ENCODE measurements at regions not wholly inside any gene's neighbourhood (a gene's known extent, or its start where the extent isn't known, plus 50 kb on each side); places are given as distances from the start of the nearest gene placed in this dataset.

DNA sequence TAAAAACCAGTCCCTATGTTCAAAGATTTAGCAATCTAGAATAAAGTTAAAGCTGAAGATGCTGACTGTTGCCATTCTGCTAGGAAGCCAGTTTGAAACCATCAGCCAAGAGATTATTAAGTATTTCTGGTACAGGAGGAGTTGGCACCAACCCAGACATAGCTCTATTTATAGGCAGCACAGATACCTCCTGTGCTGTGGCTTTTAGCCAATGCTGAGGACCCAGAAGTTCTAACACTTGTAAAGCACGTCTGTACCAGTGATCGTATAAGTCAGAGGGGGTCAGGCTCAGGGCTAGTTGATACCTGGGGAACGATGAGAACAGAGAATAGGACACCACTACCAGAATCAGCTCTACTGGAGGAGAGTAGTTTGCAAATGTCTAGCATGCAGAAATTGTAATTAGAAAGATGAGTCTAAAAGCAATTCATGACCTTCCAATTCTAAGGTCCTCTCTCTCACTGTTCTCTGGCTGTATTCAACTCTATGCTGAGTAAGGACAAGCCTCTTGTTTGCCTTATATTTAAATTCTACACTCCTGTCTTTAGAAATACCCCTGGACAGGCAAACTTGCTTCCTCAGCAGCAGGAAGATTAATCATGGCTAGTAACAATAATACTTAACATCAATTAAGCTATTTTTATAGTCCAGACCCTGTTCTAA is 96.8 kb upstream of the PALMD start:
- TF ChIP-seq POLR2A (IDR thresholded peaks at IDR 0.05) (no peak), POLR2AphosphoS5 (IDR thresholded peaks at IDR 0.05) (no peak), EP300 (IDR thresholded peaks at IDR 0.05) (no peak)
- TF ChIP-seq, protein P1, sequence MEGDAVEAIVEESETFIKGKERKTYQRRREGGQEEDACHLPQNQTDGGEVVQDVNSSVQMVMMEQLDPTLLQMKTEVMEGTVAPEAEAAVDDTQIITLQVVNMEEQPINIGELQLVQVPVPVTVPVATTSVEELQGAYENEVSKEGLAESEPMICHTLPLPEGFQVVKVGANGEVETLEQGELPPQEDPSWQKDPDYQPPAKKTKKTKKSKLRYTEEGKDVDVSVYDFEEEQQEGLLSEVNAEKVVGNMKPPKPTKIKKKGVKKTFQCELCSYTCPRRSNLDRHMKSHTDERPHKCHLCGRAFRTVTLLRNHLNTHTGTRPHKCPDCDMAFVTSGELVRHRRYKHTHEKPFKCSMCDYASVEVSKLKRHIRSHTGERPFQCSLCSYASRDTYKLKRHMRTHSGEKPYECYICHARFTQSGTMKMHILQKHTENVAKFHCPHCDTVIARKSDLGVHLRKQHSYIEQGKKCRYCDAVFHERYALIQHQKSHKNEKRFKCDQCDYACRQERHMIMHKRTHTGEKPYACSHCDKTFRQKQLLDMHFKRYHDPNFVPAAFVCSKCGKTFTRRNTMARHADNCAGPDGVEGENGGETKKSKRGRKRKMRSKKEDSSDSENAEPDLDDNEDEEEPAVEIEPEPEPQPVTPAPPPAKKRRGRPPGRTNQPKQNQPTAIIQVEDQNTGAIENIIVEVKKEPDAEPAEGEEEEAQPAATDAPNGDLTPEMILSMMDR (IDR thresholded peaks at IDR 0.05): no peak
